WTC11 (cell line): ENCODE measurements at regions not wholly inside any gene's neighbourhood (a gene's known extent, or its start where the extent isn't known, plus 50 kb on each side); places are given as distances from the start of the nearest gene placed in this dataset.

Experiments
- ATAC-seq: fragments of 200-7000 bp; cut with Tn5 transposase; 2 replicates; pipeline ENCODE4 v1.10.0; 2021; ENCODE audit warnings: mild to moderate bottlenecking, moderate library complexity
- CTCF ChIA-PET: fragments of 300-600 bp; sonication (Branson Sonifier 250); formaldehyde crosslinking; loops from one replicate; lab custom pipeline; 2021; ENCODE audit warnings: antibody characterized with exemption; lab: Charles Lee
- POLR2A ChIA-PET: fragments of 350-600 bp; sonication (Branson Sonifier 250); formaldehyde crosslinking; loops from one replicate; lab custom pipeline; 2021; ENCODE audit warnings: antibody characterized with exemption; lab: Charles Lee
- DNase-seq: peaks from one replicate; pipeline ENCODE4 v3.0.0; 2021; ENCODE audit warnings: low spot score
- H3K27ac Mint-ChIP-seq: 2 replicates; pipeline ENCODE4 v1.8.0; 2021; ENCODE audit warnings: mixed read lengths
- H3K27me3 Mint-ChIP-seq: 2 replicates; pipeline ENCODE4 v1.8.0; 2021; ENCODE audit warnings: low read depth, mild to moderate bottlenecking, moderate library complexity, mixed read lengths
- H3K36me3 Mint-ChIP-seq: 2 replicates; pipeline ENCODE4 v1.8.0; 2021; ENCODE audit warnings: mixed read lengths
- H3K4me1 Mint-ChIP-seq: 2 replicates; pipeline ENCODE4 v1.8.0; 2022; ENCODE audit warnings: mixed read lengths
- H3K4me3 Mint-ChIP-seq: 2 replicates; pipeline ENCODE4 v1.8.0; 2021; ENCODE audit warnings: mild to moderate bottlenecking, moderate library complexity, mixed read lengths
- H3K9me3 Mint-ChIP-seq: 2 replicates; pipeline ENCODE4 v1.8.0; 2021; ENCODE audit warnings: mixed read lengths
- AFF4 ChIP-seq: sonication (generic); formaldehyde crosslinking; IDR thresholded peaks from 2 replicates; pipeline ENCODE4 v1.8.1; 2023; ENCODE audit warnings: mild to moderate bottlenecking, missing genetic modification reagents, borderline replicate concordance
- ATF6 ChIP-seq: sonication (generic); formaldehyde crosslinking; IDR thresholded peaks from 2 replicates; pipeline ENCODE4 v1.8.1; 2023; ENCODE audit warnings: mild to moderate bottlenecking, missing genetic modification reagents
- CREM ChIP-seq: sonication (generic); formaldehyde crosslinking; IDR thresholded peaks from 2 replicates; pipeline ENCODE4 v1.8.1; 2022; ENCODE audit warnings: mild to moderate bottlenecking, missing genetic modification reagents, moderate library complexity
- CTCF ChIP-seq: fragments of 200-600 bp; IDR thresholded peaks from 2 replicates; pipeline ENCODE4 v1.8.0; 2022; ENCODE audit warnings: antibody characterized with exemption
- EMX1 ChIP-seq: fragments of 250-450 bp; sonication (Bioruptor Pico); IDR thresholded peaks from 2 replicates; pipeline ENCODE4 v1.8.0; 2021; ENCODE audit warnings: mild to moderate bottlenecking
- ETV6 ChIP-seq: sonication (generic); formaldehyde crosslinking; IDR thresholded peaks from 2 replicates; pipeline ENCODE4 v1.8.1; 2022; ENCODE audit warnings: mild to moderate bottlenecking, missing genetic modification reagents
- FOXK1 ChIP-seq: sonication (generic); formaldehyde crosslinking; IDR thresholded peaks from 2 replicates; pipeline ENCODE4 v1.8.0; 2022; ENCODE audit warnings: mild to moderate bottlenecking, moderate library complexity, missing genetic modification reagents
- GABPB1 ChIP-seq: sonication (generic); formaldehyde crosslinking; IDR thresholded peaks from 2 replicates; pipeline ENCODE4 v1.8.1; 2023; ENCODE audit warnings: mild to moderate bottlenecking, missing genetic modification reagents
- GTF2I ChIP-seq: fragments of 250-450 bp; sonication (Bioruptor Pico); conservative IDR thresholded peaks from 2 replicates; pipeline ENCODE4 v1.4.0; 2021; ENCODE audit warnings: mild to moderate bottlenecking
- MXD4 ChIP-seq: fragments of 250-450 bp; sonication (Bioruptor Pico); IDR thresholded peaks from 2 replicates; pipeline ENCODE4 v1.8.0; 2021; ENCODE audit warnings: mild to moderate bottlenecking, moderate library complexity, borderline replicate concordance
- NFATC4 ChIP-seq: fragments of 250-450 bp; sonication (Bioruptor Pico); IDR thresholded peaks from 2 replicates; pipeline ENCODE4 v1.9.0; 2021; ENCODE audit warnings: mild to moderate bottlenecking
- NFYB ChIP-seq: sonication (generic); formaldehyde crosslinking; conservative IDR thresholded peaks from 2 replicates; pipeline ENCODE4 v1.8.0; 2022; ENCODE audit warnings: low read depth, missing genetic modification reagents
- PRRX2 ChIP-seq: fragments of 250-450 bp; sonication (Bioruptor Pico); IDR thresholded peaks from 2 replicates; pipeline ENCODE4 v1.8.0; 2021; ENCODE audit warnings: mild to moderate bottlenecking
- SP1 ChIP-seq: sonication (generic); formaldehyde crosslinking; conservative IDR thresholded peaks from 2 replicates; pipeline ENCODE4 v1.8.1; 2022; ENCODE audit warnings: missing genetic modification reagents
- TCF7 ChIP-seq: sonication (generic); formaldehyde crosslinking; IDR thresholded peaks from 2 replicates; pipeline ENCODE4 v1.8.0; 2022; ENCODE audit warnings: mild to moderate bottlenecking, low read depth, missing genetic modification reagents, moderate library complexity
- ZNF219 ChIP-seq: sonication (generic); formaldehyde crosslinking; IDR thresholded peaks from 2 replicates; pipeline ENCODE4 v1.8.0; 2023; ENCODE audit warnings: missing genetic modification reagents, mild to moderate bottlenecking, borderline replicate concordance
- ZNF232 ChIP-seq: sonication (generic); formaldehyde crosslinking; IDR thresholded peaks from 2 replicates; pipeline ENCODE4 v1.8.0; 2022; ENCODE audit warnings: mild to moderate bottlenecking, missing genetic modification reagents
- ZNF317 ChIP-seq: sonication (generic); formaldehyde crosslinking; IDR thresholded peaks from 2 replicates; pipeline ENCODE4 v1.8.1; 2023; ENCODE audit warnings: low read depth, mild to moderate bottlenecking, moderate library complexity, missing genetic modification reagents, borderline replicate concordance
- ZNF396 ChIP-seq: fragments of 250-450 bp; sonication (Bioruptor Pico); IDR thresholded peaks from 2 replicates; pipeline ENCODE4 v1.8.0; 2021; ENCODE audit warnings: mild to moderate bottlenecking, moderate library complexity, borderline replicate concordance
- ZNF423 ChIP-seq: fragments of 250-450 bp; sonication (Bioruptor Pico); IDR thresholded peaks from 2 replicates; pipeline ENCODE4 v2.1.2; 2022; ENCODE audit warnings: mild to moderate bottlenecking, moderate library complexity
- TF ChIP-seq, protein P1 (sequence below): fragments of 250-450 bp; sonication (Bioruptor Pico); conservative IDR thresholded peaks from 2 replicates; pipeline ENCODE4 v1.9.0; 2021; ENCODE audit warnings: mild to moderate bottlenecking
- TF ChIP-seq, protein P2 (sequence below): sonication (generic); formaldehyde crosslinking; conservative IDR thresholded peaks from 2 replicates; pipeline ENCODE4 v1.8.1; 2023; ENCODE audit warnings: mild to moderate bottlenecking, low read depth, missing genetic modification reagents, moderate library complexity

DNA sequence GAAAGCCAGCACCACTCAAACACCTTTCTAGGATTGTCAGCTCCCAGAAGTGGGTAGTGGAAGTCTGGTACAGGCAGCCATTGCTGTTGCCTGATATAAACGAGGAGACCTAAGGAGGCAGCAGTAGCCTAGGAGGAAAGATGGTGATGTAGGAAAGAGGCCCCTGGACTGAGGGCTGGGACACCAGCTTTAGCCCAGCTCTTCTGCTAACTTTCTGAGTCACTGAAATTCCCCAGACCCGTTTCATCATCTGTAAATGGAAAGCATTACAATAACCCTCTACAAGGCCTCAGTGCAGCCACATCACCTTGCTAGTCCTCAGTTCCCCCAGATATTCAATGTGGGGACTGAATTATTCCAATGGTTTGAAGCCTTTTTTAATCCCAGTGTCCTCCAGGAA lies 336.5 kb downstream of the TNS1 start (continued):
- TF ChIP-seq CTCF = no peak
- no peak for TF ChIP-seq GABPB1 (CRISPR knock-in tag)
- TF ChIP-seq NFYB (CRISPR knock-in tag) = no peak

- Mint-ChIP-seq H3K9me3 (0 out of 2 replicates have a peak, but pooled peaks cover 4% of the 10 kb centered on the region), H3K4me3 (no peak overlapping the region), H3K27me3 (no peaks in the 10 kb centered on the region; the same call in 1 of the 2 replicates), H3K36me3 (no peaks in the 10 kb centered on the region), H3K4me1 (no peaks in the 10 kb centered on the region), H3K27ac (no peak overlapping the region)
- POLR2A ChIA-PET = no interaction called here
- ATAC-seq = no peak
- TF ChIP-seq MXD4 (CRISPR knock-in tag) (no peak), PRRX2 (CRISPR knock-in tag) (no peak), TCF7 (CRISPR knock-in tag) (no peak), AFF4 (CRISPR knock-in tag) (no peak), ZNF423 (no peak), SP1 (CRISPR knock-in tag) (no peak), ETV6 (CRISPR knock-in tag) (no peak), NFATC4 (no peak), EMX1 (no peak), GTF2I (CRISPR knock-in tag) (no peak), FOXK1 (CRISPR knock-in tag) (no peak), CREM (CRISPR knock-in tag) (no peak), ZNF232 (no peak), ZNF219 (CRISPR knock-in tag) (no peak), ZNF317 (CRISPR knock-in tag) (no peak), ZNF396 (CRISPR knock-in tag) (no peak), ATF6 (CRISPR knock-in tag) (no peak)
- TF ChIP-seq, protein P1, sequence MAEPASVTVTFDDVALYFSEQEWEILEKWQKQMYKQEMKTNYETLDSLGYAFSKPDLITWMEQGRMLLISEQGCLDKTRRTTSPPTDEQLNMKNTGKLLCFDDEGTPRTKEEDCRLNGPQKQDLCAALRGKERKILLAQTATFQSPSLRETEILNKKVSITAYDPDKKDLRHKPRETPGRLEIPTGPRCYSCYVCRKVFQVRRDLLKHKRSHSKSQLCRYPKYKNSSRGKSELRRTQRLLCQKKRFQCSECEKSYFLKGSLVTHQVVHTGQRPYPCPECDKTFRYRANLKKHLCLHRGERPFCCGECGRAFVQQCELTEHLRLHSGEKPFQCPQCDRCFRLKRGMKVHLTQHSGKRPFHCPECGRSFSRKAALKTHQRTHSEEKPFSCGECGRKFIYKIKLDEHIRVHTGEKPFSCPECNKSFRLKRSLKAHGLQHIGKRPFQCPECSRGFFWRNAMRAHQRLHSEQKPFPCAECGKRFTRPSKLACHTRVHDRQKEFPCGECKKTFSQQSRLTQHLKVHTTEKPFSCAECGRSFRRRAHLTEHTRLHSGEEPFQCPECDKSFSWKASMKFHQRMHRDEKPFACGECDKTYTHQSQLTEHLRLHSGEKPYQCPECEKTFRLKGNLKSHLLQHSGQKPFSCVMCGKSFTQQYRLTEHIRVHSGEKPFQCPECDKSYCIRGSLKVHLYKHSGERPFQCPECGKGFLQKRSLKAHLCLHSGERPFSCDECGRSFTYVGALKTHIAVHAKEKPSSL (CRISPR knock-in tag) = no peak
- TF ChIP-seq, protein P2, sequence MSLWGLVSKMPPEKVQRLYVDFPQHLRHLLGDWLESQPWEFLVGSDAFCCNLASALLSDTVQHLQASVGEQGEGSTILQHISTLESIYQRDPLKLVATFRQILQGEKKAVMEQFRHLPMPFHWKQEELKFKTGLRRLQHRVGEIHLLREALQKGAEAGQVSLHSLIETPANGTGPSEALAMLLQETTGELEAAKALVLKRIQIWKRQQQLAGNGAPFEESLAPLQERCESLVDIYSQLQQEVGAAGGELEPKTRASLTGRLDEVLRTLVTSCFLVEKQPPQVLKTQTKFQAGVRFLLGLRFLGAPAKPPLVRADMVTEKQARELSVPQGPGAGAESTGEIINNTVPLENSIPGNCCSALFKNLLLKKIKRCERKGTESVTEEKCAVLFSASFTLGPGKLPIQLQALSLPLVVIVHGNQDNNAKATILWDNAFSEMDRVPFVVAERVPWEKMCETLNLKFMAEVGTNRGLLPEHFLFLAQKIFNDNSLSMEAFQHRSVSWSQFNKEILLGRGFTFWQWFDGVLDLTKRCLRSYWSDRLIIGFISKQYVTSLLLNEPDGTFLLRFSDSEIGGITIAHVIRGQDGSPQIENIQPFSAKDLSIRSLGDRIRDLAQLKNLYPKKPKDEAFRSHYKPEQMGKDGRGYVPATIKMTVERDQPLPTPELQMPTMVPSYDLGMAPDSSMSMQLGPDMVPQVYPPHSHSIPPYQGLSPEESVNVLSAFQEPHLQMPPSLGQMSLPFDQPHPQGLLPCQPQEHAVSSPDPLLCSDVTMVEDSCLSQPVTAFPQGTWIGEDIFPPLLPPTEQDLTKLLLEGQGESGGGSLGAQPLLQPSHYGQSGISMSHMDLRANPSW = no peak
- CTCF ChIA-PET = no interaction called here
- no peak for DNase-seq
Measured at GRCh38 chr2:217664761-217665160, 338.0 kb downstream of the TNS1 start.
